GDM1 (cell line): ENCODE measurements at regions not wholly inside any gene's neighbourhood (a gene's known extent, or its start where the extent isn't known, plus 50 kb on each side); places are given as distances from the start of the nearest gene placed in this dataset.
"Not testable (repeated sequence)": the region's sequence is repeated elsewhere in the genome, so short reads cannot be mapped to it uniquely, and the experiment has no call there.

Source experiments
- DNase-seq: peaks from one replicate; lab custom pipeline; 2025; lab: John Stamatoyannopoulos, UW

DNA sequence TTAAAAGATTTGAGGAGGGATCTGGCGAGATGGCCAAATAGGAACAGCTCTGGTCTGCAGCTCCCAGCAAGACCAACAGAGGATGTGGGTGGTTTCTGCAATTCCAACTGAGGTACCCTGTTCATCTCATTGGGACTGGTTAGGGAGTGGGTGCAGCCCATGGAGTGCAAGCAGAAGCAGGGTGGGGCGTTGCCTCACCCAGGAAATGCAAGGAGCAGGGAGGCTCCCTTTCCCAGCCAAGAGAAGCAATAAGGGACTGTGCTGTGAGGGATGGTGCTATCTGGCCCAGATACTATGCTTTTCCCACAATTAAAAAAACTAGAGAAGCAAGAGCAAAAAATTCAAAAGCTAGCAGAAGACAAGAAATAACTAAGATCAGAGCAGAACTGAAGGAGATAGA lies 318.4 kb downstream of the PPP1R3A start:
- not testable (repeated sequence) for DNase-seq

GRCh38 chr7:113593455-113593854 lies 325.4 kb downstream of the PPP1R3A start:
- DNase-seq, result not testable (repeated sequence)

DNA sequence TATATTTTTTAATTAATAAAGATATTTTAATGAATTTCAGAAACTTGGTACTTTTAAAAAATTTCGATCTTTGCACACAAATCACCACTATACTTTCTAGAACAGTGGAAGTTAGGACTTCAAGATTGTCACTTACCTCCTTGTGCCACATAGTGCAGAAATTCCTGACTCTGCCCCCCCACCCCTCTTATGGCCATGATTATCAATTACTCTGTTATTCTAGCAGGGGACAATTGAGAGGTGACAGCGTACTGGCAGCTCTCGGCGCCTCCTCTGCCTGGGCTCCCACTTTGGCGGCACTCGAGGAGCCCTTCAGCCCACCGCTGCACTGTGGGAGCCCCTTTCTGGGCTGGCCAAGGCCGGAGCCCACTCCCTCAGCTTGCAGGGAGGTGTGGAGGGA lies 325.9 kb downstream of the PPP1R3A start:
- DNase-seq, result not testable (repeated sequence)

DNA sequence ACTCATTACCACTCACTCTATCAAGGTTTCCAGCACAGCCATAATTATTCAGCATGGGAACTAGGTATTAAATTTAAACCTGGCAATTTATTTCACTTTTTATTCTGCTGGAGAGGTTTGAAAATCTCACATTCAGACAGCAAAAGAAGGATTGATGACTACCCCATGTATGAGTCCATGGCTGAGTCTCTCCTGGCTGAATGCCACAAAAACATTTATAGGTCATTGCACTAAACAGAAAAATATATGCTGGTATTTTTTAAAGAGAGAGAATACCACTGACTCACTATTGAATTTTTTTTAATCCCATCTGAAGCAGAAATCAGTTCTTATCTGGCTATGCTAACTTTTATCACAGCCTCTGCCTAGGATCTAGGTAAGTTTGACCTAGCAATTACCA lies 336.3 kb downstream of the PPP1R3A start:
- DNase-seq, result no peak

GRCh38 chr7:113563257-113563656 lies 355.6 kb downstream of the PPP1R3A start:
- not testable (repeated sequence) for DNase-seq

DNA sequence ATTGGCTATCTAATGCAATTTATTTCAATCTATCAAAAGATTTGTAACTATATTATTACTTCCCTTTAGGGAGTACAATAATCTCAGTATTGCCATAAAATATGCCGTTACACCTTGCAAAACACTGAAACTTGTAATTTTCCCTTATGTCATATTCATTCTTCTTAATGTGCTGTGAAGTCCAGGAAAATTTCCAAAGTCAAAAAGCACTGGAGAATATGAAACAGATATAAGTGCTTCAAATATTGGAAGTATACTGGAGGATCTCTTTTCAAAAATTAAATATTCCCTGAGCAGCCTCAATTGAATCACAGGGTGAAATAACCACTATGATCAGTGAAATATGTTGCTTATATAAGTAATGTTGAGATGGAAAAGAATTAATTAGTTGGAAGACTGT lies 356.0 kb downstream of the PPP1R3A start:
- no peak for DNase-seq

GRCh38 chr7:113562242-113562641 lies 356.6 kb downstream of the PPP1R3A start:
- no peak for DNase-seq

DNA sequence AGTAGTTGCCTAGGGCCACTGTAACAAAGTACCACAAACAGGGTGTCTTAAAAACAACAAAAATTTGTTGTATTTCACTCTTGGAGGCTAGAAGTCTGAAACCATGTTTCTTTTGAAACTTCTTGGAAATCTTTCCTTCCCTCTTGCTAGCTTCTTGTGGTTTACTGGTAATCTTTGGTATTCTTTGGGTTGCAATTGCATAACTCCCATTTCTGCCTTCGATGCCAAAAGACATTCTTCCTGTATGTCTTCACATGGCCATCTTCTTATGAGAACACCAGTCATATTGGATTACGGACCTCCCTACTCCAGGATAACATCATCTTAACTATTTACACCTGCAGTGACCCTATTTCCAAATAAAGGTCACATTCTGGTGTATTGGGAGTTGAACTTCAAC lies 357.4 kb downstream of the PPP1R3A start:
- DNase-seq, result no peak

- DNase-seq, result no peak
Measured at GRCh38 chr7:113550966-113551365, 367.8 kb downstream of the PPP1R3A start.

GRCh38 chr7:113548561-113548960 lies 370.2 kb downstream of the PPP1R3A start:
- no peak for DNase-seq

DNA sequence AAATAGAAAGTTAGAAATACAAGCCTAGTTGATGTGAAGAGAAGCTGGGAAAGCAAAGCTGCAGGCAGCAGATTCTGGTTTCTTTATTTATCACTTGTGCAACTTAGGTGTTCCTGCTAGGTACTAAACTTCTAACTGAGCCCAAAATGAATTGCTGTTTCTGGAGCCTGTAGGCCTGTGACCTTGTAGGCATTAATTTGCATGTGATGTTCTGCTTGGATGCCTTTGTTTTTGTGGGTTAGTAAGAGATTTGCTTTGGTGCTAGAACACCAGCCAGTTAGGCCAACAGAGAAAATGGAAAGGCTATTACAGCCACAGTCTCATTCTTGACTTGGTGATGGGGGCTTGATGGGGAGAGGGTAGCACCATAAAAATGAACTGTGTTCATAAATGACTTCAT lies 370.7 kb downstream of the PPP1R3A start:
- no peak for DNase-seq

DNA sequence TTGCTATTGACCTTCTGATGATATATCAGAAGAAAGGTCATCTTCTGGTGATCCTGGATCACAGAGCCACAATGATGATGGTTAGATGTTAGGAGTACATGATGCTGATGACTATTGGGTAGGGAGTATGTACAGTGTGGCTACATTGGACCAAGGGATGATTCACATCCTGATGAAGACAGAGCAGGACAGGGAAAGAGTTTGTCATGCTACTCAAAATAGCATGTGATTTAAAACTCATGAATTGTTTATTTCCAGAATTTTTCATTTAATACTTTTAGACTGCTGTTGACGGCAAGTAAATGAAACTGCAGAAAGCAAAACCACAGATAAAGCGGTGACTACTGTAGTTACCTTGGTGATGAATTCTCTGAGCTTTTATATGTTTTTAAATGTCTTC lies 397.3 kb downstream of the PPP1R3A start:
- no peak for DNase-seq

- no peak for DNase-seq
Measured at GRCh38 chr7:113519472-113519871, 399.3 kb downstream of the PPP1R3A start.

DNA sequence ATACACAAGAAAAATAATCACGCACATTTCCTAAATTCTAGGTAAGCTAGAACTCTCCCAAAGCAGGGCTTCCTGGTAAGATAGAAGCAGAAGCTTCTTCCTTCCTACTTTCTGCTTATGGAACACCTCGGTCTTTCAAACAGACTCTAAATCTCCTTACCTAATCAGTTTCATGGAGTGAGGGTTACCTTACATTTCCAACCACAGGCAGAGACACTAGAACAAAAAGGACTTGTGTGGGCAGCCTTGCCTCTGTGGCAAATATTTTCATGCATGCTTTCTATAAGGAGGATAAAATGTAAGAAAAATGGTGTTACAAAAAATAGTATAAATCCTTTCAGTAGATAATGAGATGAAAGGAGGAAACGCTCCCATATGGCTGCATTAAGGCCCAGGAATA lies 386.3 kb upstream of the SMIM30 start:
- DNase-seq, result no peak

GRCh38 chr7:113504142-113504541 lies 385.8 kb upstream of the SMIM30 start:
- no peak for DNase-seq

DNA sequence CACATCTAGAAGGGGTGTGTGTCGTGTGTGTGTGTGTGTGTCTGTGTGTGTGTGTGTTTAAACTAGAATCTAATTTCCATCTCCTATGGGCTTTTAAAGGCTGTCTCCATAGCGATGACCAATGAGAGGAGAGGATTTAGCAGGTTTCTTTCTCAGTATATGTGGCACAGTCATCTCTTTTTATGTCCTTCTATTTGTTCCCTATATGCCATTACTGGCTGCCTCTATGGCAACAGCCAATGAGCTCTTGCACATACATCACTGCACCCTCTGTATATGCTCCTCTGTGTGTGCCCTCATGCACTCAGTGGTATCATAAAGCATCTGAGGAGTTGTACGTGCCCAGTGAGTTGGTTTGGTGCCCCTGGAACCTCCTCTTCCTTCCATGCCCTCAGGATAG lies 378.2 kb upstream of the SMIM30 start:
- DNase-seq, result not testable (repeated sequence)

- not testable (repeated sequence) for DNase-seq
Measured at GRCh38 chr7:113494797-113495566, 376.6 kb upstream of the SMIM30 start.

- no peak for DNase-seq
Measured at GRCh38 chr7:113491305-113491704, 373.0 kb upstream of the SMIM30 start.

GRCh38 chr7:113487925-113488731 lies 369.8 kb upstream of the SMIM30 start:
- no peak for DNase-seq

DNA sequence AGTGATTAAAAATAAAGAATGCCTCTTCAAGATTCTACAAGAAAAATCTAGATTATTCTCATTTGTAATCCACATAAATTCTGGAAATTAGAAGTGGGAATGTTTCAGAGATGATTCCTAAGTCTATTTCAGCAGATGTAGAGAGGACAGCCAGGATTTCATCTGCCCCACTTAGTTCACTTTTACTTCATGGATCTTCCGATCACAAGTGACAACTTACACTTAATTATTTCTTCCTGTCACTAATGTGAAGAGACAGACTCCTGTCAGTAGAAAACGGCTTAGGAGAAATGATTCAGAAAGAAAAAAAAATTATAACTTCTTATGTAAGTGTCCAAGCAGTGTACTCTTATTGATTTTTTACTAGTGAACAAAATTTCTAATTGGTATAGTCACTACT lies 368.2 kb upstream of the SMIM30 start:
- no peak for DNase-seq

- no peak for DNase-seq
Measured at GRCh38 chr7:113483657-113484056, 365.3 kb upstream of the SMIM30 start.

- no peak for DNase-seq
Measured at GRCh38 chr7:113480537-113480936, 362.2 kb upstream of the SMIM30 start.

- DNase-seq, result no peak
Measured at GRCh38 chr7:113464096-113464855, 345.9 kb upstream of the SMIM30 start.
